GM18951 (cell line): ENCODE measurements at regions not wholly inside any gene's neighbourhood (a gene's known extent, or its start where the extent isn't known, plus 50 kb on each side); places are given as distances from the start of the nearest gene placed in this dataset.

Experiments used
- POLR2A ChIP-seq: IDR thresholded peaks from 4 replicates; pipeline ENCODE4 v1.6.1; 2011; ENCODE audit warnings: mild to moderate bottlenecking; ENCODE audit not compliant: insufficient read length, insufficient read depth; ENCODE audit errors: extremely low read depth
- in situ Hi-C: fragments of 300-500 bp; cut with MboI; formaldehyde crosslinking; loops from one replicate; pipeline ENCODE4 v1.12.0; 2022; ENCODE audit warnings: low sequenced_read_pairs, mixed read lengths, inconsistent platforms; ENCODE audit not compliant: unreplicated experiment

DNA sequence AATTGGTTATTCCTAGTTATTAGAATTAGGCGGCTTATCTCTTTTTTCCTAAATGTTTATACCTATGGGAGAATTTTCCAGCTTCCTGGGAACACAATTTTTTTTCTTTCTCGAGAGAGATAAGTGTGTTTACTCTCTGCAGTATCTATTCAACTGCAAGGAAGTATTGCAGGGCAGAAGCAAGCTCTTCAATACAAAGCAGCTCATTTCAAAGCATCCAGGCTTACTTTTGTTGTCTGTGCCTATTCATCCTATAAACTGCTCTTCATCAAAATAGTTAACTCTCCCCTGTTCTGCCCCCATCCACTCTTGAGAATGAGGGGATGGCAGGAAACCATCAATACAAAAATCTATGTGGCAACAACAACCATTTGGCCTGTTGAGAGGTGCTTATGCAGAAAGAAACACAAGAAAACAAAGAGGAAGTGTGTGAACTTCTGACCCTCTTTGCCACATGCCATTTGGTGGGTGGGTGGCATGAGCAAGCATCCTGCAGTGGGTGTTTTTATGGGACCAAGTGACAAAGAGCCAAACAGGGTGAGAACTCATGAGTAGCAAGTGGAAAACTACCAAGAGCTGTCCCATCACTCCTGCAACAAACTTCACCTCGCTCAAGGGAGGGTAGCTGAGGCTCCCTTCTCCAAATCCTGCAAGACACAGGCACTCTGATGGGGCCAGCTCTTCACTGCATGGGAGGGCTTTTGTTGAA, 50.6 kb upstream of the MRPS6 start:
- in situ Hi-C loops = no loop called here
- no peak for TF ChIP-seq POLR2A

- no peak for TF ChIP-seq POLR2A
- in situ Hi-C loops = no loop called here
These were observed 51.7 kb upstream of the MRPS6 start for GRCh38 chr21:34021726-34022125.

DNA sequence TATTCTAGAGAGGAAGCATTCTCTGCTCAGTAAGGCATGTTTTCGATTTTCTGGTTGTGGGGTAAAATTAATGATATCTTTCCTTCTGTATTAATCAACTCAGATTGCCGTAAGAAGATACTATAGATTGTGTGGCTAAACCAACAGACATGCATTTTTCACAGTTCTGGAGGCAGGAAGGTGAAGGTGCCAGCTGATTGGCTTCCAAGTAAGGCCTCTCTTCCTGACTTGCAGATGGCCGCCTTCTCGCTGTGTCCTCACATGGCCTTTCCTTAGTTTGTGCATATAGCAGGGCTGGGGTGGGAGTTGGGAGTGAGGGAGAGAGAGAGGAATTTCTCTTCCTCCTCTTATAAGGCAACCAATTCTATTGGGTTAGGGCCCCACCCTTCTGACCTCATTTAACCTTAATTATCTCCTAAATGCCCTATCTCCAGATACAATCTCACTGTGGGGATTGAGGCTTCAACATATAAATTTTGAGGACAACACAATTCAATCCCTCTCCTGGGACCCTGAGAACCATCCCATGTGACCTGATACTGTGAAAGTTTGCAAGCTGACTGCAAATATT, 52.3 kb upstream of the MRPS6 start:
- in situ Hi-C loops = no loop called here
- no peak for TF ChIP-seq POLR2A

DNA sequence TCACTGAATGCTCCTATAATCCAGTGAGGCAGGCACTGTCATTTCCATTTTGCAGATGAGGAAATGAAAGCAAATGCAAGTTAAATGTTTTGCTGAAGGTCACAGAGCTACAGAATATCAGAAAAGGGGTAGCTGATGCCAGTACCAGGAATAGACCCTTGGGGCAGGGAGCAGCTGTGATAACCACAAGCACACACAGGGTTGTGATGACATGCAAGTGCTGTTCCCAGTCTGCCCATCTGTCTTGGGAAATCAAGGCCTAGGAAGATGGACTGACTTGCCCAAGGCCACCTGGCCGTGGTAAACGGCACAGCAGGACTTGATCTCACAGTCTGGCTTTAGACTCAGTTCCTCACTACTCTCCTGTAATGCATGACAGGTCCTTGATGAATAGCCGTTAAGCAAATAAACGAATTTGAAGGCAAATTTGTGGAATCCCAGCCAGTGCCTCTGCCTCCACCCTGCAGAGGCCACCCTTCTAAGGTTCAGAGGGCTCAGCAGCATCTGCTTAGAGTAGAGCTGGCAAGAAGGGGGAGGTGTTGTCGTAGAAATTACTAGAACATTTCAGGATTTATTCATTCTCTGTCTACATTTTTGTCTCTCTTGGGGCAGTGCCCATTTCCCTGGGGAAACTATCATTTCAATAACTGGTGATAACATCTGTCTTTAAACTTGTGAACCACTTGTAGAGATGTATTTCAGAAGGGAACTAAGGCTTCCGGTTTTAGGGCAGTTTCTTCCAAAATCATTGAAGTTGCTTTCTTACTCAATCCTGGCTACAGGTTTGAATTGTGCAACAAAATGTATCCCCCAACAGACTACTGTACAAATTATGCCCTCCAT, 53.2 kb upstream of the MRPS6 start:
- in situ Hi-C loops = no loop called here
- TF ChIP-seq POLR2A = peak; percentile 45

DNA sequence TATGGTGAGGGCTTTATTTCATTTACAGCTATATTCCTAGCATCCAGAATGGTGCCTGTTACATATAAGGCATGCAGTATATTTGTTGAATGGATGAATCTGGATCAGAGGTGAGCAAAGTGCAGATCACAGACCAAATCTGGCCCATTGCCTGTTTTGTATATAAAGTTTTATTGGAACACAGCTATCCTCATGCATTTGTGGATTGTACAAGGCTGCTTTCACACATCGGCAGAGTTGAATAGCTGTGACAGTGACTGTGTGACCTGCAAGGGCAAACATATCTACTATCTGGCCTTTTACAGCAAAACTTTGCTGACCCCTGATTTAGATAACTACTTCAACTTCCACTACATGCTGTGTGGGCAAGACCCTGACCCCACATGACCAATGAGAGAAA, 54.0 kb upstream of the MRPS6 start:
- TF ChIP-seq POLR2A = no peak
- in situ Hi-C loops = no loop called here

DNA sequence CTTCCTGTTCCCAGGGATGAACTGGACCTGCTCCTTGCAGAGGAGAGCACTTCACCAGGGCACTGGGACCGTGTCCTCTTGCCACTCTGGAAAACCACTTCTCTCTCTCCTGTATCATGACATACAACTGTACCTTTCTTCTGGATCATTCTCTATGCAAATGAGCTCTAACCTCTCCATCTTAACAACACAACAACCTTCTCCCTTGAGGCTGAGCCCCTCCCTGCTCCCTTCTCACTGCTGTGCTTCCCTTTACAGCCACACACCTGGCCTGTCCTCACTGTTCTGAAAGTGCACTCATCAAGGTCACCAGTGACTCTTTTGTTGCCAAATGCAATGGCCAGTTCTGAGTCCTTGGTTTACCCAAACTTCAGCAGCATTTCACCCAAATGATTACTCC, 54.5 kb upstream of the MRPS6 start:
- in situ Hi-C loops = no loop called here
- no peak for TF ChIP-seq POLR2A

GRCh38 chr21:34018185-34018584, 55.2 kb upstream of the MRPS6 start:
- no peak for TF ChIP-seq POLR2A
- in situ Hi-C loops = no loop called here

DNA sequence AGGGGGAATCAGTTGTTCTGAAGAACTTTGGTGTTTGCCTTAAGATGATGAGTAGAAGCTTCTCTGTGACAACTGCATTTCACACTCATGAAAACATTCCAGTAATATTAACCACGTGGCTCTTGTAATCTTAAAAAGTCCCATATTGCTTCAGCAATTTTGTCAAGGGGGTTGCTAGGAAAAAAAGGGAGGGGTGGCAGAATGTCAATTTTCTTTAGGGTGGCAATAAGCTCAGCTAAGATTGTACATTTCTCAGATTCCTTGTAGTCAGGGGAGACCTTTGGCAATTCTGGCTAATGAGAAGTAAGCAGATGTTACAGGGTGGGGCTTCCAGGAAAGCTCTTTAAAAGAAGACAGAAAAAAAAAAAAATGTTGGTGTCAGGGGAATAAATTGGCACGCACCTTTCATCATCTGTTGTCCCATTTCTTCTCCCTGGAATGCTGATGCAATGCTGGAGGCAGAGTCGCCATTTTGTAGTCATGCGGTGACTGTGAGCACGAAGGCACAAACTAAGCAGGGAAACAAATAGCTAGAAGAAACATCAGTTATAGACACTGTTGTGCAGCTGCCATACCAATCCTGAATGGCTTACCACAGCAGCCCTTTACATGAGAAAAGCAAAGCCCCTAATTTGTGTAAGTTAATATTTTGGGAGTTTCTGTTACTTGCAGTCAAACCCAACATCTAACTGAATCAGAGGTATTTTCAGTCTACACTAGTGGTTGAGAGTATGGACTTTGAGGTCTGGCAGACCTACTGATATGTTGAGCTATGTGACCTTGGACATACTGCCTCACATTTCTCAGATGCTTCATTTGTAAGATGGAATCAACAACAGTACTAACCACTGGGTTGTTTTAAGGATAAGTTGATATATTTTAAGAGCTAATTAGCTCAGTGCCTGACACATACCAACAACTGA, 56.1 kb upstream of the MRPS6 start:
- in situ Hi-C loops = no loop called here
- no peak for TF ChIP-seq POLR2A

DNA sequence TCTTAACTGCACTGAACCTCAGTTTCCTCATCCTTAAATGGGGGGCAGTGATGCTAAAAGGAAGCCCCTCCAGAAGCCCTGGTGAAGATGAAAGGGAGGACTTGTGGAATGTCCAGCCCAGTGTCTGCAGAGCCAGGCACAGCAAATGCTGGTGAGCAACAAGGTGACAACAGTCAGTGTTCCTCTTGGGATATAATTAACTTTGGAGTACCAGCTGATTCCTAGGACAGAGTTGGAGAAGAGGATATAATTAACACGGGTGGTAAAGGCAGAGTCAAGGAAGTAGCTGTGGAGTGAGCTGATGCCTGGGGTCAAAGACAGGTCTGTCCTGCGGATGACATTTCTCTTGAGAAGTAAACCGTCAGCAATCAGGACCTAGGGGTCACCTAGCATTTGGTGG, 60.7 kb upstream of the MRPS6 start:
- no peak for TF ChIP-seq POLR2A
- in situ Hi-C loops = no loop called here

- TF ChIP-seq POLR2A = no peak
- in situ Hi-C loops = no loop called here
These were observed 61.7 kb upstream of the MRPS6 start for GRCh38 chr21:34011660-34012059.

DNA sequence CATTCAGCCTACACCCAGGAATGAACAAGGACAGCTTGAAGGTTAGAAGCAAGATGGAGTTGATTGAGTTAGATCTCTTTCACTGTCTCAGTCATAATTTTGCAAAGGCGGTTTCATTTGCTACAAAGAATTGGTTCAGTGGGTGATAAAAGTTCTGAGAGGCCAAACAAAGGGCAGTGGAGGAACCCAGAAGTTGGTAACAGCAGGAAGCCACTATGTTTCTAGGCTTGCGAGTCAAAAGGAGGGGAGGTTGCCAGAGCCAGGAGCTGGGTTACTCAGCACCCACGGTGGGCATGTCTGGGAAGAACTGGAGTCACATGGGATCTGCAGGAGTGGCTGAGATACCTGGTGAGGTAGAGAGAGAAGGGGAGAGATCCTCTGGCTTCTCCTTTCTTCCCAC, 64.2 kb upstream of the MRPS6 start:
- in situ Hi-C loops = no loop called here
- no peak for TF ChIP-seq POLR2A

DNA sequence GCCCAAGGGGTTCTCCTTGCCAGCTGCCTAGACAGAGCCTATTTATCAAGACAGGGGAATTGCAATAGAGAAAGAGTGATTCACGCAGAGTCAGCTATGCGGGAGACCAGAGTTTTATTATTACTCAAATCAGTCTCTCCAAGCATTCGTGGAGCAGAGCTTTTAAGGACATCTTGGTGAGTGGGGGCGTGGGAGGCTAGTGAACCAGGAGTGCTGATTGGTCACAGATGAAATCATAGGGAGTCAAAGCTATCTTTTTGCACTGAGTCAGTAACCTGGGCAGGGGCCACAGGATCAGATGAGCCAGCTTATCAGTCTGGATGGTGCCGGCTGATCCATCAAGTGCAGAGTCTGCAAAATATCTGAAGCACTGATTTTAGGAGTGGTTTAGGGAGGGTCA, 64.8 kb upstream of the MRPS6 start:
- in situ Hi-C loops = no loop called here
- no peak for TF ChIP-seq POLR2A
